ENCODE measurements at regions not wholly inside any gene's neighbourhood (a gene's known extent, or its start where the extent isn't known, plus 50 kb on each side); places are given as distances from the start of the nearest gene placed in this dataset.

- H3K4me1 ChIP-seq (ENCODE audit: control insufficient read depth, insufficient read depth, low read length, unreplicated experiment): no peaks in the 10 kb centered on the region
These were observed 672.6 kb downstream of the EPHA4 start for GRCh38 chr2:220899492-220899891.

GRCh38 chr2:220904015-220904414 is 668.1 kb downstream of the EPHA4 start:
- H2AFZ ChIP-seq (ENCODE audit: low read length, unreplicated experiment): no peak overlapping the region
- H3K36me3 ChIP-seq (ENCODE audit: insufficient read depth, low read length): no peaks in the 10 kb centered on the region
- H3K79me2 ChIP-seq (ENCODE audit: control insufficient read depth, insufficient read depth, low read length, unreplicated experiment): no peaks in the 10 kb centered on the region
- no peak overlapping the region for H3K4me3 ChIP-seq (ENCODE audit: low read depth, low read length)
- no peak overlapping the region for H3K27ac ChIP-seq (ENCODE audit: low read depth, low read length)
- H3K4me1 ChIP-seq (ENCODE audit: control insufficient read depth, insufficient read depth, low read length, unreplicated experiment): no peaks in the 10 kb centered on the region
- H3K27me3 ChIP-seq (ENCODE audit: insufficient read depth, low read length): no peaks in the 10 kb centered on the region

More at GRCh38 chr2:220899492-220899891, 672.6 kb downstream of the EPHA4 start:
- H2AFZ ChIP-seq (ENCODE audit: low read length, unreplicated experiment): no peak overlapping the region
- H3K27ac ChIP-seq (ENCODE audit: low read depth, low read length): no peak overlapping the region
- no peaks in the 10 kb centered on the region for H3K79me2 ChIP-seq (ENCODE audit: control insufficient read depth, insufficient read depth, low read length, unreplicated experiment)
- H3K27me3 ChIP-seq (ENCODE audit: insufficient read depth, low read length): no peaks in the 10 kb centered on the region
- H3K4me3 ChIP-seq (ENCODE audit: low read depth, low read length): no peak overlapping the region
- no peaks in the 10 kb centered on the region for H3K36me3 ChIP-seq (ENCODE audit: insufficient read depth, low read length)

GRCh38 chr2:220913384-220913783 is 658.7 kb downstream of the EPHA4 start:
- H3K27me3 ChIP-seq (ENCODE audit: insufficient read depth, low read length): no peaks in the 10 kb centered on the region
- H3K79me2 ChIP-seq (ENCODE audit: control insufficient read depth, insufficient read depth, low read length, unreplicated experiment): no peaks in the 10 kb centered on the region
- no peak overlapping the region for H2AFZ ChIP-seq (ENCODE audit: low read length, unreplicated experiment)
- no peaks in the 10 kb centered on the region for H3K4me1 ChIP-seq (ENCODE audit: control insufficient read depth, insufficient read depth, low read length, unreplicated experiment)
- no peak overlapping the region for H3K4me3 ChIP-seq (ENCODE audit: low read depth, low read length)
- no peaks in the 10 kb centered on the region for H3K36me3 ChIP-seq (ENCODE audit: insufficient read depth, low read length)
- H3K27ac ChIP-seq (ENCODE audit: low read depth, low read length): no peak overlapping the region

- no peak overlapping the region for H3K27ac ChIP-seq (ENCODE audit: low read depth, low read length)
- no peaks in the 10 kb centered on the region for H3K4me1 ChIP-seq (ENCODE audit: control insufficient read depth, insufficient read depth, low read length, unreplicated experiment)
- H3K36me3 ChIP-seq (ENCODE audit: insufficient read depth, low read length): no peaks in the 10 kb centered on the region
- H3K79me2 ChIP-seq (ENCODE audit: control insufficient read depth, insufficient read depth, low read length, unreplicated experiment): no peaks in the 10 kb centered on the region
- no peak overlapping the region for H3K4me3 ChIP-seq (ENCODE audit: low read depth, low read length)
- H2AFZ ChIP-seq (ENCODE audit: low read length, unreplicated experiment): no peak overlapping the region
- no peaks in the 10 kb centered on the region for H3K27me3 ChIP-seq (ENCODE audit: insufficient read depth, low read length)
These were observed 656.9 kb downstream of the EPHA4 start for GRCh38 chr2:220915092-220915623.

GRCh38 chr2:220916931-220917330 is 655.2 kb downstream of the EPHA4 start:
- no peaks in the 10 kb centered on the region for H3K79me2 ChIP-seq (ENCODE audit: control insufficient read depth, insufficient read depth, low read length, unreplicated experiment)
- H2AFZ ChIP-seq (ENCODE audit: low read length, unreplicated experiment): no peak overlapping the region
- H3K36me3 ChIP-seq (ENCODE audit: insufficient read depth, low read length): no peaks in the 10 kb centered on the region
- no peak overlapping the region for H3K4me3 ChIP-seq (ENCODE audit: low read depth, low read length)
- H3K27me3 ChIP-seq (ENCODE audit: insufficient read depth, low read length): no peaks in the 10 kb centered on the region
- no peak overlapping the region for H3K27ac ChIP-seq (ENCODE audit: low read depth, low read length)
- H3K4me1 ChIP-seq (ENCODE audit: control insufficient read depth, insufficient read depth, low read length, unreplicated experiment): no peaks in the 10 kb centered on the region

GRCh38 chr2:220930271-220931076 is 641.6 kb downstream of the EPHA4 start:
- no peak overlapping the region for H2AFZ ChIP-seq (ENCODE audit: low read length, unreplicated experiment)
- H3K79me2 ChIP-seq (ENCODE audit: control insufficient read depth, insufficient read depth, low read length, unreplicated experiment): no peaks in the 10 kb centered on the region
- no peak overlapping the region for H3K4me3 ChIP-seq (ENCODE audit: low read depth, low read length)
- no peaks in the 10 kb centered on the region for H3K36me3 ChIP-seq (ENCODE audit: insufficient read depth, low read length)
- H3K27ac ChIP-seq (ENCODE audit: low read depth, low read length): no peak overlapping the region
- H3K4me1 ChIP-seq (ENCODE audit: control insufficient read depth, insufficient read depth, low read length, unreplicated experiment): no peaks in the 10 kb centered on the region
- no peaks in the 10 kb centered on the region for H3K27me3 ChIP-seq (ENCODE audit: insufficient read depth, low read length)

GRCh38 chr2:220931491-220931890 is 640.6 kb downstream of the EPHA4 start:
- no peaks in the 10 kb centered on the region for H3K79me2 ChIP-seq (ENCODE audit: control insufficient read depth, insufficient read depth, low read length, unreplicated experiment)
- no peak overlapping the region for H3K4me3 ChIP-seq (ENCODE audit: low read depth, low read length)
- no peaks in the 10 kb centered on the region for H3K4me1 ChIP-seq (ENCODE audit: control insufficient read depth, insufficient read depth, low read length, unreplicated experiment)
- H3K27ac ChIP-seq (ENCODE audit: low read depth, low read length): no peak overlapping the region
- H3K27me3 ChIP-seq (ENCODE audit: insufficient read depth, low read length): no peaks in the 10 kb centered on the region
- no peaks in the 10 kb centered on the region for H3K36me3 ChIP-seq (ENCODE audit: insufficient read depth, low read length)
- H2AFZ ChIP-seq (ENCODE audit: low read length, unreplicated experiment): no peak overlapping the region

GRCh38 chr2:220932041-220932440 is 640.1 kb downstream of the EPHA4 start:
- no peaks in the 10 kb centered on the region for H3K36me3 ChIP-seq (ENCODE audit: insufficient read depth, low read length)
- H3K4me3 ChIP-seq (ENCODE audit: low read depth, low read length): no peak overlapping the region
- H3K4me1 ChIP-seq (ENCODE audit: control insufficient read depth, insufficient read depth, low read length, unreplicated experiment): no peaks in the 10 kb centered on the region
- no peaks in the 10 kb centered on the region for H3K79me2 ChIP-seq (ENCODE audit: control insufficient read depth, insufficient read depth, low read length, unreplicated experiment)
- no peak overlapping the region for H2AFZ ChIP-seq (ENCODE audit: low read length, unreplicated experiment)
- H3K27ac ChIP-seq (ENCODE audit: low read depth, low read length): no peak overlapping the region
- H3K27me3 ChIP-seq (ENCODE audit: insufficient read depth, low read length): no peaks in the 10 kb centered on the region

GRCh38 chr2:220935789-220936321 is 636.2 kb downstream of the EPHA4 start:
- no peaks in the 10 kb centered on the region for H3K4me1 ChIP-seq (ENCODE audit: control insufficient read depth, insufficient read depth, low read length, unreplicated experiment)
- no peaks in the 10 kb centered on the region for H3K36me3 ChIP-seq (ENCODE audit: insufficient read depth, low read length)
- H3K4me3 ChIP-seq (ENCODE audit: low read depth, low read length): no peak overlapping the region
- no peak overlapping the region for H3K27ac ChIP-seq (ENCODE audit: low read depth, low read length)
- H2AFZ ChIP-seq (ENCODE audit: low read length, unreplicated experiment): no peak overlapping the region
- no peaks in the 10 kb centered on the region for H3K27me3 ChIP-seq (ENCODE audit: insufficient read depth, low read length)
- no peaks in the 10 kb centered on the region for H3K79me2 ChIP-seq (ENCODE audit: control insufficient read depth, insufficient read depth, low read length, unreplicated experiment)

- Histone ChIP-seq H3K36me3 (ENCODE audit: insufficient read depth, low read length) (no peaks in the 10 kb centered on the region), H3K4me3 (ENCODE audit: low read depth, low read length) (no peak overlapping the region), H3K27me3 (ENCODE audit: insufficient read depth, low read length) (no peaks in the 10 kb centered on the region), H2AFZ (ENCODE audit: low read length, unreplicated experiment) (no peak overlapping the region), H3K27ac (ENCODE audit: low read depth, low read length) (no peak overlapping the region), H3K79me2 (ENCODE audit: control insufficient read depth, insufficient read depth, low read length, unreplicated experiment) (no peaks in the 10 kb centered on the region), H3K4me1 (ENCODE audit: control insufficient read depth, insufficient read depth, low read length, unreplicated experiment) (no peaks in the 10 kb centered on the region)
These were observed 635.4 kb downstream of the EPHA4 start for GRCh38 chr2:220936641-220937197.

- Histone ChIP-seq H3K4me3 (ENCODE audit: low read depth, low read length) (no peak overlapping the region), H3K27me3 (ENCODE audit: insufficient read depth, low read length) (no peaks in the 10 kb centered on the region), H3K36me3 (ENCODE audit: insufficient read depth, low read length) (no peaks in the 10 kb centered on the region), H3K79me2 (ENCODE audit: control insufficient read depth, insufficient read depth, low read length, unreplicated experiment) (no peaks in the 10 kb centered on the region), H2AFZ (ENCODE audit: low read length, unreplicated experiment) (no peak overlapping the region), H3K4me1 (ENCODE audit: control insufficient read depth, insufficient read depth, low read length, unreplicated experiment) (no peaks in the 10 kb centered on the region), H3K27ac (ENCODE audit: low read depth, low read length) (no peak overlapping the region)
These were observed 634.9 kb downstream of the EPHA4 start for GRCh38 chr2:220937245-220937644.
